GM06990 (cell line): ENCODE measurements at regions not wholly inside any gene's neighbourhood (a gene's known extent, or its start where the extent isn't known, plus 50 kb on each side); places are given as distances from the start of the nearest gene placed in this dataset.
A peak's percentile ranks its signal among the peaks of the same experiment; 100 is the strongest.
"Not testable (repeated sequence)": the region's sequence is repeated elsewhere in the genome, so short reads cannot be mapped to it uniquely, and the experiment has no call there.

Source experiments
- DNase-seq: peaks from one replicate; pipeline ENCODE4 v3.0.0-alpha.2; 2011; ENCODE audit not compliant: insufficient read length; ENCODE audit errors: extremely low read depth
- H3K27me3 ChIP-seq: replicated peaks from 2 replicates; pipeline ENCODE4 v1.6.0; 2011; ENCODE audit warnings: low read length; ENCODE audit not compliant: control insufficient read depth, insufficient read depth
- H3K36me3 ChIP-seq: 2 replicates; pipeline ENCODE4 v1.5.1; 2011; ENCODE audit warnings: low read length; ENCODE audit not compliant: control insufficient read depth, insufficient read depth
- H3K4me3 ChIP-seq: replicated peaks from 2 replicates; pipeline ENCODE4 v1.5.1; 2011; ENCODE audit warnings: low read depth, mild to moderate bottlenecking, control low read depth, low read length
- CTCF ChIP-seq: IDR thresholded peaks from 2 replicates; pipeline ENCODE4 v1.5.1; 2011; ENCODE audit warnings: low read length, control low read depth, mild to moderate bottlenecking, inconsistent platforms; ENCODE audit not compliant: insufficient read depth, poor library complexity, severe bottlenecking

GRCh38 chrX:121641560-121641959 is 594.1 kb downstream of the GLUD2 start:
- no peak overlapping the region for H3K4me3 ChIP-seq
- H3K36me3 ChIP-seq: no peaks in the 10 kb centered on the region
- H3K27me3 ChIP-seq: no peaks in the 10 kb centered on the region
- no peak for DNase-seq
- TF ChIP-seq CTCF: no peak

- no peak for TF ChIP-seq CTCF
- DNase-seq: no peak
- no peaks in the 10 kb centered on the region for H3K36me3 ChIP-seq
- no peak overlapping the region for H3K4me3 ChIP-seq
- H3K27me3 ChIP-seq: no peaks in the 10 kb centered on the region
Observed at GRCh38 chrX:121642415-121642814, 595.0 kb downstream of the GLUD2 start.

- Histone ChIP-seq H3K36me3 (no peaks in the 10 kb centered on the region), H3K27me3 (no peaks in the 10 kb centered on the region), H3K4me3 (no peak overlapping the region)
- DNase-seq: no peak
- no peak for TF ChIP-seq CTCF
Observed at GRCh38 chrX:121649417-121649816, 602.0 kb downstream of the GLUD2 start.

GRCh38 chrX:121655276-121655675 is 607.9 kb downstream of the GLUD2 start:
- no peaks in the 10 kb centered on the region for H3K36me3 ChIP-seq

GRCh38 chrX:121666171-121666570 is 618.8 kb downstream of the GLUD2 start:
- DNase-seq: no peak
- TF ChIP-seq CTCF: no peak
- no peaks in the 10 kb centered on the region for H3K36me3 ChIP-seq
- no peaks in the 10 kb centered on the region for H3K27me3 ChIP-seq
- no peak overlapping the region for H3K4me3 ChIP-seq

More at GRCh38 chrX:121655276-121655675, 607.9 kb downstream of the GLUD2 start:
- DNase-seq: no peak
- no peak for TF ChIP-seq CTCF
- H3K4me3 ChIP-seq: no peak overlapping the region
- H3K27me3 ChIP-seq: no peaks in the 10 kb centered on the region

- no peak for TF ChIP-seq CTCF
- DNase-seq: peak; percentile 4
- H3K4me3 ChIP-seq: no peak overlapping the region
- no peaks in the 10 kb centered on the region for H3K27me3 ChIP-seq
- no peaks in the 10 kb centered on the region for H3K36me3 ChIP-seq
Observed at GRCh38 chrX:121671649-121672048, 624.2 kb downstream of the GLUD2 start.

GRCh38 chrX:121709236-121709635 is 661.8 kb downstream of the GLUD2 start:
- not testable (repeated sequence) for H3K36me3 ChIP-seq, H3K27me3 ChIP-seq, H3K4me3 ChIP-seq, DNase-seq
